Activated B cell treated with CpG ODN at 0.5 μM for 24 hours (primary cell): ENCODE measurements at regions not wholly inside any gene's neighbourhood (a gene's known extent, or its start where the extent isn't known, plus 50 kb on each side); places are given as distances from the start of the nearest gene placed in this dataset.
"Not testable (repeated sequence)": the region's sequence is repeated elsewhere in the genome, so short reads cannot be mapped to it uniquely, and the experiment has no call there.

Experiments
- ATAC-seq: fragments of 200-7000 bp; cut with Tn5 transposase; one replicate; pipeline ENCODE4 v1.10.0; 2021; ENCODE audit warnings: low read depth, mild to moderate bottlenecking, moderate library complexity
- CTCF ChIA-PET: fragments of 350-600 bp; sonication (Branson Sonifier 250); formaldehyde crosslinking; loops from one replicate; lab custom pipeline; 2021; ENCODE audit warnings: antibody characterized with exemption; lab: Charles Lee
- POLR2A ChIA-PET: fragments of 350-600 bp; sonication (Branson Sonifier 250); formaldehyde crosslinking; loops from one replicate; lab custom pipeline; 2021; ENCODE audit warnings: antibody characterized with exemption; lab: Charles Lee
- DNase-seq: peaks from one replicate; pipeline ENCODE4 v3.0.0; 2022
- H3K27ac Mint-ChIP-seq: one replicate; pipeline ENCODE4 v1.8.0; 2020; ENCODE audit warnings: mixed read lengths
- H3K27me3 Mint-ChIP-seq: one replicate; pipeline ENCODE4 v1.8.0; 2021; ENCODE audit warnings: mixed read lengths
- H3K36me3 Mint-ChIP-seq: one replicate; pipeline ENCODE4 v1.8.0; 2021; ENCODE audit warnings: low read depth, mixed read lengths
- H3K4me1 Mint-ChIP-seq: one replicate; pipeline ENCODE4 v1.8.0; 2021; ENCODE audit warnings: mixed read lengths
- H3K4me3 Mint-ChIP-seq: one replicate; pipeline ENCODE4 v1.8.0; 2020; ENCODE audit warnings: mild to moderate bottlenecking, mixed read lengths
- H3K9me3 Mint-ChIP-seq: one replicate; pipeline ENCODE4 v1.8.0; 2020; ENCODE audit warnings: mixed read lengths
- CTCF ChIP-seq: fragments of 200-600 bp; IDR thresholded peaks from one replicate; pipeline ENCODE4 v1.8.0; 2022; ENCODE audit warnings: antibody characterized with exemption, mild to moderate bottlenecking
- intact Hi-C: fragments of 100-400 bp; cut with micrococcal nuclease; formaldehyde crosslinking; loops from one replicate; pipeline ENCODE4 v1.15.1; 2024

GRCh38 chr2:136286423-136286822 lies 168.5 kb upstream of the CXCR4 start:
- DNase-seq, result no peak
- no peak for TF ChIP-seq CTCF
- Mint-ChIP-seq H3K4me1 (peaks cover 49% of the 10 kb centered on the region), H3K27ac (no peak overlapping the region), H3K36me3 (no peaks in the 10 kb centered on the region), H3K9me3 (peaks cover 2% of the 10 kb centered on the region), H3K27me3 (no peaks in the 10 kb centered on the region), H3K4me3 (no peak overlapping the region)
- ChIA-PET POLR2A (no interaction called here), CTCF (interaction anchor here (1.2 kb wide), 1 partner anchor 48 kb away, joined by 3 read pairs; no protein-coding TSS in a partner anchor)
- no peak for ATAC-seq
- intact Hi-C loops, result no loop called here

DNA sequence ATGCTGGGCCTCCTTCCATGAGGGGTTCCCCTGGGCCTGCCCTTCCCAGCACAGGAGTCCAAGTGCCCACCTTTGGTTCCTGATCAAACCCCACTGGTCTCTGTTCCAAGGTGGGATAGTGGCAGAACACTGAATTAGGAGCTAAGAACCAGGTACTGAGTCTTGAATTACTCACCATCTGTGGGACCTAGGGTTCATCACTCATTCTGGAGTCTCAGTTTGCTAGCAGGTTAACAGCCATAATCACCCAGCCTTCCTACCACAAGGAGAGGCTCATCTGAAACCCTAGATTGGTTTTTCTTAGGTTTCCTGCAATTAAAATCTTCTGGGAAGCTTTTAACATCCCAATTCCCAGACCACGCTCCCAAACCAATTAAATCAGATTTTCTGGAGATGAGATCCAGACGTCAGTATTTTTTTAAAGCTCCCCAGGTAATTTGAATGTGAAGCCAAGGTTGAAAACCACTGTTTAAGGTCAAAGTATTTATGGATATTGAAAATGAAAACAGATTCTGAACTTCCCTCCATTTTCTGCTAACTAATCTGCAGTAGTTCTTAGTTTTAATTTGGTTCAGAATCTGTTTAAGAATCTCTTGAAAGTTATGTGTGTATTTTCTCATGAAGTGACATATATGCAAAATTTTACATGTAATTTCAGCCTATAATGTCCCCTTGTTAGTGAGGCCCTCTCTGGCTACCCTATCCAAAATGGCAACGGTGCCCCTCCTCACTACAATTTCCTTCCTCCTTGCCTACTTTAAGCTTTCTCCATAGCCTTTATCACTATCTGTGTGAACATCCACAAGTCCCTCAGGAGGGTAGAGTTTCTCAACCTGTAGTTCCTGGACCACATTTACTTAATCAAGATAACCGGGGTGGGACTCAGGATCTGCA lies 166.5 kb upstream of the CXCR4 start:
- CTCF ChIA-PET, result interaction anchor here (1.0 to 1.2 kb wide), 2 partner anchors 29 to 92 kb away, joined by 3 to 4 read pairs; no protein-coding TSS in a partner anchor
- Mint-ChIP-seq H3K9me3 (no peaks in the 10 kb centered on the region), H3K36me3 (no peaks in the 10 kb centered on the region), H3K4me1 (peaks cover 68% of the 10 kb centered on the region), H3K27ac (peak overlapping the region; percentile 88), H3K4me3 (peak overlapping the region; percentile 67), H3K27me3 (no peaks in the 10 kb centered on the region)
- POLR2A ChIA-PET, result interaction anchor here (0.6 to 3.3 kb wide), 14 partner anchors 26 to 168 kb away, joined by 3 to 13 read pairs (median 4); no protein-coding TSS in a partner anchor
- DNase-seq (no peak), ATAC-seq (peak; percentile 18)
- intact Hi-C loops, result loop anchor here (2.0 kb wide), 1 partner anchor 78 kb away; no protein-coding TSS in a partner anchor
- no peak for TF ChIP-seq CTCF

DNA sequence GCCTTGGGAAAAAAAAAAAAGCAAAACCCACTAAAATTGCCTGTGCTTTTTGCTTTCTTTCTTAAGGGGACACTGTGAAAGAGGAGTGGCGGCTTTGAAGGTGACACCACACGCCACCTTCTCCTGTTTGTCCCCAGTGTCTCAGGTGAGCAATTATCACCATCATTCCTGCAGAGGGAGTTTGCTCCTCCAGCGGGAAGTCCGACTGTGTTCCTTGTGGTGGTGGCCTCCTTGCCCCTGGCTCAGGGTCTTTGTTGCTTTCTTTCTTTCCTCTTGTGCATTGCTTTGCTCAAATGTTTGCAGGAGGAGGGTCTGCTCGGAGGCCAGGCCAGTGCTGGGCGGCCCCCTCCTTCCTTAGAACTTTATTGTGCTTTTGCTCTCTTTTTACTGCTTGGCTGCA lies 164.3 kb upstream of the CXCR4 start:
- H3K4me1 Mint-ChIP-seq, result peaks cover 81% of the 10 kb centered on the region
- ChIA-PET POLR2A (interaction anchor here (1.0 to 3.3 kb wide), 4 partner anchors 28 to 163 kb away, joined by 3 to 13 read pairs (median 4); no protein-coding TSS in a partner anchor), CTCF (no interaction called here)

DNA sequence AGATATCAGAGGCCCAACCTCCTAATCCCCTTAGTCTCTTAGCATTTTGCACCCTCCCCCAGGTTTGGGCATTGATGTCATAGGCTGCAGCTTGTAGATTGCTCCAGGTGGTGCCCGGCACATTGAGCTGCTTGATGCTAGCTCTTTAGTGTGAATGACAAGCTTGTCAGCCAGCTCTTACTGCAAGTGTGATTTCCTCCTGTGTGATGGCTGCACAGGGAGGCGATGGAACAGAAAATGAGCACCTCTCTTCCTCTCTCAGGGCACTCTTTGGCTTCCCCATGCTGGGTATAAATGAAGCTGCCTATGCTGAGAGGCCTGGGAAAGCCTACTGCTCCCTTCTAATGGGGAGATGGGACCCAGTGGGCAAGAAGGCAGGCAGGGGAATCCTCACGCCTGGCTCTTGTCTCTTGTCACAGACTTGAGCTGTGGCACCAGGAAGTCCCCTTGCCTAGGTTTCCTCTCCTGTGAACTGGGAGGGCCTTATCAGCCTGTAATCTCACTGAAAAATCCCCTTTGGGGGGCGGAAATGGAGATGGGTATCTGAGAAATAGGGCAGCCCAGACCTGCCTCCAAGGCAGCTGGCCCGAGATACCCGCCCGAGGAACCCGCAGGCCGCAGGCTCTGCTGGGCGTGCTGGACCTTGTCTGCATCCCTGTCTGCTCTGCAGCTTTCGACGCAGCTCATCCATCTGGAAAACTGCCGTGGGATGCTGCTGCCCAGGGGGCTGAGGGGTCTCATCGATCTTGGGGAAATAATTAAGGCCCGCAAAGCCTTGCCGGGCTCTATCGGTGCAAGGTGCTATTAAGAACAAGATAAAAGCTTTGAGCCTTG lies 163.5 kb upstream of the CXCR4 start:
- TF ChIP-seq CTCF, result no peak
- ATAC-seq (peak; percentile 76), DNase-seq (no peak)
- peak overlapping the region; percentile 73 for H3K27ac Mint-ChIP-seq
- peaks cover 77% of the 10 kb centered on the region for H3K4me1 Mint-ChIP-seq
- no peaks in the 10 kb centered on the region for H3K27me3 Mint-ChIP-seq
- peak overlapping the region; percentile 58 for H3K4me3 Mint-ChIP-seq
- no peaks in the 10 kb centered on the region for H3K36me3 Mint-ChIP-seq
- ChIA-PET CTCF (interaction anchor here (1.0 kb wide), 1 partner anchor 9 kb away, joined by 3 read pairs; no protein-coding TSS in a partner anchor), POLR2A (interaction anchor here (0.7 to 1.3 kb wide), 5 partner anchors 23 to 296 kb away, joined by 3 to 4 read pairs (median 3); partner anchors contain the start of gene DARS1)
- intact Hi-C loops, result no loop called here
- no peaks in the 10 kb centered on the region for H3K9me3 Mint-ChIP-seq

More for the DNA sequence above, 164.3 kb upstream of the CXCR4 start:
- Mint-ChIP-seq H3K9me3 (no peaks in the 10 kb centered on the region), H3K27me3 (no peaks in the 10 kb centered on the region), H3K4me3 (no peak overlapping the region), H3K27ac (no peak overlapping the region), H3K36me3 (no peaks in the 10 kb centered on the region)
- no peak for TF ChIP-seq CTCF
- intact Hi-C loops, result no loop called here
- DNase-seq (no peak), ATAC-seq (no peak)

GRCh38 chr2:136266346-136266745 lies 148.4 kb upstream of the CXCR4 start:
- H3K27me3 Mint-ChIP-seq, POLR2A ChIA-PET, intact Hi-C loops, H3K4me3 Mint-ChIP-seq, H3K36me3 Mint-ChIP-seq, DNase-seq, ATAC-seq, H3K4me1 Mint-ChIP-seq, H3K27ac Mint-ChIP-seq: not testable (repeated sequence)
- peaks cover 15% of the 10 kb centered on the region for H3K9me3 Mint-ChIP-seq
- CTCF ChIA-PET, result interaction anchor here (1.2 kb wide), 1 partner anchor 10 kb away, joined by 3 read pairs; no protein-coding TSS in a partner anchor
